Left lobe of liver (tissue), 2 donors: ENCODE measurements at regions not wholly inside any gene's neighbourhood (a gene's known extent, or its start where the extent isn't known, plus 50 kb on each side); places are given as distances from the start of the nearest gene placed in this dataset.
A peak's percentile ranks its signal among the peaks of the same experiment; 100 is the strongest.

ENCODE experiments used
- ATAC-seq: fragments of 200-7000 bp; cut with Tn5 transposase; one replicate; pipeline ENCODE4 v1.9.1; 2020; ENCODE audit warnings: mild to moderate bottlenecking, moderate library complexity
- DNase-seq: peaks from one replicate; pipeline ENCODE4 v3.0.0-alpha.2; 2020; ENCODE audit warnings: low spot score
- donor health status: DM: no; HTN: no; CAD: no; lungs with moderate emphysema.
- donor health status: DM: no; HTN: yes; CAD: no.

DNA sequence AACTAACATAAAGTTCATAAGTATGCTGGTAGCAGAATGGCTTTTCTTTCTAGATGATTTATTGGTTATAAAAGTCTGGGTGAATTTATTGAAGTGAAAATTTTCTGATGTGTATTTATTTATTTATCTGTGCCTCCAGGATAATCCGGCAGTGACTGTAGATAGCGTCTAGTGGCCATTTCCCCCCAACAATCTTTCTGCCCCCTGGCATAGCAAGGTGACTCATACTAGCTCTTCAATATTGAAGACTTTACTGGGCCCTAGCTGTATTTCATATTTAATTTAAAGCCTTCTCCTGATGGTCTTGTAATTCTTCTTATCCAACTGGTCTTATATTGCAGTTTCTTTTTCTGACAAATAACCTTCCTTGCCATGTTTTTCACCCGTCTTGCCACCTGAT is 154.1 kb upstream of the SGK1 start:
- DNase-seq, result no peak
- ATAC-seq, result no peak

DNA sequence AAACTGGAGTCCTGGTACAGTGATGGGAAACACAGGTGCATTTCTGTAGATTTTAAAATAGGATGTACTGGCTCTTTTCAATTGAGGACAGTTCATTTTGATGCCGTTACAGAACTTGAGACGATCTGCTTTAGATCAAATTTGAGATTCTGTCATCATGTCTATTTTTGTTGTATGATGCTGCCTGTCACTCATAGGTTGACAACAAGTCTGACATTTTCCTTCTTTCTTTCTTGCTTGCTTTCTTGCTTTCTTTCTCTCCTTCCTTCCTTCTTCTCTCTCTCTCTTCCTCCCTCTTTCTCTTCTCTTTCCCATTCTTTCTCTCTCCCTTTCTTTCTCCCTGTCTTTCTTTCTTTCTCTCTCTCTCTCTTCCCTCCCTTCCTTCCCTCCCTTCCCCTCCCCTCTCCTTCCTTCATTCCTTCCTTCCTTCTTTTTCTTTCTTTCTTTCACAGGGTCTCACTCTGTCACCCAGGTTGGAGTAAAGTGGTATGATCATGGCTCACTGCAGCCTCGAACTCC is 152.6 kb upstream of the SGK1 start:
- DNase-seq (no peak), ATAC-seq (no peak)

DNA sequence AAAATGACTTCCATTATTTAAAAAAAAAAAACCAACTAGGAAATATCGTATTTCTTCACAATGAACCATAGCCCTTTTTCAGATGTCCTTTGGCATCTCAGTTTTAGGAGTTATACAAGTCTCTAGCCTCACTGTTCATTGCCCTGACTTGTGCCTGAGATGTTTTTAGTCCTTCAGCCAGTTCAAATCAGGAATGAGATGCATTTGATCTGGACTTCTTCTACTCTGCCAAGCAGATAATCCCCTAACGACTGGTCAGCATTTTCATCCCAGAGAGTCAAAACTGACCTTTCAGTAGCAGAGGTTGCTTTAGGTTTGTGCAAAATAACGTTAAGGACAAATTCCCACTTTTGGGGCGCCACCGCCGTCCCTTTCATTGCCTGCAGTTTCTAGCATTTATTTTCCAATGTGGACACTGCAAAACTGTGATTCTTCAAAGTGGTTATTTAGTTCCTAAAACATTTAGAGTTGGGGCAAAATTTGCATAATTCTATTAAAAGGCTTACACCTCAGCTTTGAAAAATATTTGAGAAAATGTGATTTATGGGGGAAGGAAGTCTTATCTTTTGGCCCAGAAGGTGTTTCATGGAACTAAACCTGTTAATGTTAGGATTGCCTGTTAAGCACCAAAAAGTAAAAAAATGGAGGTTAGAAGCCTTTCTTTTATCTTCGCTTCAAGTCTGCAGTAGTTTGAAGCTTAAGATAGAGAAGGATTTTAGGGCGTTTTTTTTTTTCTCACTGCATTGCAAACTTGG is 152.0 kb upstream of the SGK1 start:
- ATAC-seq (no peak), DNase-seq (no peak)

DNA sequence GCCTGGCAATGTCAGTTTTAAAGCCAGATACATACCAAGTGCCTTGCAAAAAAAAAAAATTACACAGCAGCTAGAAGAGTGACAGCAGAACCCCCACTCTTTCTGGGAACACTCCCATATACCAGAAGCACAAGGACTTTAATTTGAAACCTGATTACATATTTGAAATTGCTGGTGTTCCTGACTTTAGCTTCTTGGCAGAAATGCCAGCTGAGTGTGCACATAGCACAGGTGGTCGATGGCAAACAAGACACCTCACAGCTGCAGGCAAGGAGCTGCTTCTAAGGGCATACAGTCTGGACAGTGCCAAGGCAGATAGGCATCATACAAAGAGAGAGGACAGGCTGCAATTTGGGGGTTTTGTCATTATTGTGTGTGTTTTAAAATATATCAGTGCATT is 150.7 kb upstream of the SGK1 start:
- ATAC-seq (no peak), DNase-seq (no peak)

GRCh38 chr6:134467620-134468019 is 149.7 kb upstream of the SGK1 start:
- DNase-seq (no peak), ATAC-seq (peak; percentile 45)

DNA sequence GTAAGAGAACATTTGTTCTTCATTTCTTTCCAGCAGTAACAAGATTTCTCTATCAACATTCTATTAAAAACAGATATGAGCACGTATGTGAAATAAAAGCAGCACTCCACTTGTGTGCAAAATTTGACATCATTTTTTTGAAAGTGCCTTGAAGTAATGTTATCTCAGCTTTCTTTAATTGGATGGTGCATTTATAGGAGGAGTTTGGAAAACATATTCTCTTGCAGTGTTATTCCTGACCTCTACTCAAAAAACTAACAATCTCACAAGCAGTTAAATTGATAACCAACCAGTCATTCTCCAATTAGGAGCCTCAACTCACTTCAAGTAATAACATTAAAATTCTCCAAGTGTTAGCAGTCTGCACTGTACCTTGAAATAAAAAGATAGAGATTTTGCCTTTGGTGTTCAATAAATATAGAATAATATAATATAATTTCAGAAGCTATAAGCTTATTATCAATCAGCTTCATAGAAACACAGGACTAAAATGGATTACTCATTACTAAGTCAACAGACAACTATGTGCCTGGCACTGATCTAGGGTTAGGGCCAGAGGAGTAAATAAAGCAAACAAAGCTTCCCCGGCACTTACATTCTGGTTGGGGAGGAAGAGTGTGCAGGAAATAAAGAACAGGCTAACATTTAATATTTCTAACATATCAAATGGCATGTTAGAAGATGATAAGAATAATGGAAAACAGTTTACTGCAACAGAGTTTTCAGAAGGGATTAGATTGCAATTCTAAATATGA is 149.0 kb upstream of the SGK1 start:
- DNase-seq (no peak), ATAC-seq (peak; percentile 91)

GRCh38 chr6:134464690-134465411 is 146.9 kb upstream of the SGK1 start:
- no peak for ATAC-seq
- no peak for DNase-seq

DNA sequence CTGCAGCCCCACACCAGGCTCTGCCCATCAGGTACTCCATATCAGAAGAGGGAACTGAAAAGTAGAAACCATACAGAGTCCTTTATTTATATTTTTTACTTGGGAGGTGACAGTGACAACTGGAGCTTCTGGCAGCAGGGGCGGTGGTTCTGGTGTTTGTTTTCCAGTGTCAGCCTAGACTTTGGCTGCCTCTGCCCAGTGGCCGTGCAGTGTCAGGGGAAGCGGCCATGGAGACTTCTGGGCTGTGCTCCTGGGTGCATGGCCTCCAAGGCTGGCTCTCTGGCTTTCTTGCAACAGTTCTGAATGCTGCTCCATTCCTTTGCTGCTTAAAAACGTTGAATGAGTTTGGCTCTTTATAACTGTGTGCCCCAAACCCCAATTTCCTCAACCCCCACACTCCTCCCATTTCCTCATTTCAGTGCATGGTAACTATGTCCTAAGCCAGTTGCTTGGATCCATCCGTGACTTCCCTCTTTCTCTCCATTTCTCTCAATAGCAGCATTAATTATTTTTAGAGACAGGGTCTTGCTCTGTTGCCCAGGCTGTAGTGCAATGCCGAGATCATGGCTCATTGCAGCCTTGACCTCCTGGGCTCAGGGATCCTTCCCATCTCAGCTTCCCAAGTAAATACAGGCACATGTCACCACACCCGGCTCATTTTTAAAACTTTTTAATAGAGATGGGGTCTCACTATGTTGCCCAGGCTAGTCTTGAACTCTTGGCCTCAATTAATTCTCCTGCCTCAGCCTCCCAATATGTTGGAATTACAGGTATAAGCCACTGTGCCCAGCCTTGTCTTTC is 141.1 kb upstream of the SGK1 start:
- DNase-seq, result no peak
- ATAC-seq, result peak; percentile 85

- ATAC-seq (no peak), DNase-seq (no peak)
These were observed 140.0 kb upstream of the SGK1 start for GRCh38 chr6:134457941-134458340.

GRCh38 chr6:134456226-134456625 is 138.3 kb upstream of the SGK1 start:
- DNase-seq, result no peak
- ATAC-seq, result no peak

GRCh38 chr6:134455319-134455718 is 137.4 kb upstream of the SGK1 start:
- no peak for DNase-seq

DNA sequence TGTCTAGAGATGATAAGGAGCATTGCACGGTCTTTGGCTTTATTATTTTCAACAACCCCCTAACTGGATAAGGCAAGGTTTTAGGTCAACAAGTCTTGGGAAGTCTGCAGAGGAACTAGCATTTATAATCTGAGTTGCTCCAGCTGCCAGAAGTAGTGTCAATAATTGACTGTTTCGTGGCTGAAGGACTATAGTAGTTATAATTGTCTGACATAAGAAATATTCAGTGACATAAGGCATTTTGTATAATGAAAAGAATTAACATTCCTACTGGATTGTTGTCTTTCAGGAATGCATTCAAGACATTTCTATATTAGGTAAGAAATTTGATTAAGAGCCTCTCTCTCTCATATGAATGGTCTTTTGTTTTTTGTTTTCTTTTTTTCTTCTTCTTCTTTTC is 136.9 kb upstream of the SGK1 start:
- ATAC-seq (no peak), DNase-seq (no peak)

More at GRCh38 chr6:134455319-134455718, 137.4 kb upstream of the SGK1 start:
- no peak for ATAC-seq

GRCh38 chr6:134453792-134454510 is 136.0 kb upstream of the SGK1 start:
- peak; percentile 78 for ATAC-seq
- DNase-seq, result no peak

DNA sequence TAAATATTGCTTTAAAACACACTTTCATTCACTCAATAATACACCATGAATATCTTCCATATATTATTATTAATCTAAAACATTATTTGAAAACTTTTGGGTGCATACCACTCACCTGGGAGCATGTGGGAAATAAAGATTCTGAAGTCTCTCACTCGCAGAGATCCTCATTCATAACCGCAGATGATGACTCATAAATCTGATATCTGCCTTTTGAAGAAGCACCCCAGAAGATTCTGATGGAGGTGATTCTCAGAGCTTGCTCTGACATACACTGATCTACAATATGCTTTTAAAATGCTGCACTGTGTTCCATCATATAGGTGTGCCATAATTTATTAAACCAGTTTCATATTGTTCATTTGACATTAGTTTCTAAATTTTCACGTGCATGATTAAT is 135.0 kb upstream of the SGK1 start:
- no peak for ATAC-seq

DNA sequence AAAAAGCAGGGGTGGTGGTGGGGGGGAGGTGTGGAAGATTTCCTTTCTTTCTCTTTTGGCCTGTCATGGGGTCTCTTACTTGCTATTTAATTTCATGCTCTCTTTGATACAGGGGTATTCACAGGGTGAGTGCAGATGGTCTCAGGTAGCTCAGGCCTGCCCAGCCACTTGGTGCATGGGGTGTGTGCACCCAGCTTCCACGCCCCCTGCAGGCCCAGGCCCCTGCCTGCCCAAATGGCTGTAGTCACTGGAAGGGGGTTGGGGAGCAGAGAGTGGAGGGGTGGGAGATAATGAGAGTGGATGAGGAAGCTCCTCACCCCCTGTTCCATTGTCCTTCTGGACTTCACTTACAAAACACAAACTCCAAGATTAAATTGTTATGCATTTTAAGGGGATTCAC is 133.6 kb upstream of the SGK1 start:
- ATAC-seq (no peak), DNase-seq (no peak)

More for the DNA sequence above, 135.0 kb upstream of the SGK1 start:
- no peak for DNase-seq

DNA sequence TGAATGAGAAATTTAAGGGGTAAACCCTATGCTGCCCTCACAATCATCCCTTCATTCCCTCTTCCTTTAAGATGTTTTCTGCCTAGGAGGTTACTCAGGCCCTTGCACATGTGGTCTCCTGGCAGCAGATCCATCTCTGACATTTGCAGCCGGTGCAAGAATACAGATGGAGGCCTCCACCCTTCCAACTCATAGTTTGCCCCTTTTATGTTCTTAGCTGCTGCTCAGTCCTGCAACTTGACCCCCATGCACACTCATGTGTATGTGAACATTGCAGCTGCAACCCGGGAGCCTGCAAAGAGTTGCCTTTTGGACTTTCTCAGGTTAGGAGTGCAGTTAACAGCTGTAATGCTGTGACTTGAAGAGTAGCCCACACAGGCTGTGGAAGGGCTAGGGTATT is 131.9 kb upstream of the SGK1 start:
- ATAC-seq, result no peak
- DNase-seq, result no peak

DNA sequence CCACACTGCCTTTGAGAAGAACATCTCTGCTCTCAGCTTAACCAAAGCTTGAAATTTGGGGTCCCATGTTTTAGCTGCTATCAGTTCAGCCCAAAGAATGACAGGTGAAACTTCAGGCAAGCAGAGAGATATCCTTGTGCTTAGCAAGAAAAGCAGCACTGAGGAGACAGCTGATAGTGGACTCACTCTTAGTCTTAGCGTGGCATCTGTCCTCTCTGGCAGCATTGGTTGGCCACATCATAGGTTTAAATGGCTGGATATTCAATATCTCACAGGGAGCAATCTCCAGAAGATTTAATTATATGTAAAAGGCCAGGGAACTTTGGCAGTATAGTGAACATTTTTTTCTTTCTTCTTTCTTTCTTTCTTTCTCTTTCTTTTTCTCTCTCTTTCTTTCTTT is 131.1 kb upstream of the SGK1 start:
- ATAC-seq (no peak), DNase-seq (no peak)

- ATAC-seq, result no peak
- DNase-seq, result no peak
These were observed 130.0 kb upstream of the SGK1 start for GRCh38 chr6:134447883-134448387.

DNA sequence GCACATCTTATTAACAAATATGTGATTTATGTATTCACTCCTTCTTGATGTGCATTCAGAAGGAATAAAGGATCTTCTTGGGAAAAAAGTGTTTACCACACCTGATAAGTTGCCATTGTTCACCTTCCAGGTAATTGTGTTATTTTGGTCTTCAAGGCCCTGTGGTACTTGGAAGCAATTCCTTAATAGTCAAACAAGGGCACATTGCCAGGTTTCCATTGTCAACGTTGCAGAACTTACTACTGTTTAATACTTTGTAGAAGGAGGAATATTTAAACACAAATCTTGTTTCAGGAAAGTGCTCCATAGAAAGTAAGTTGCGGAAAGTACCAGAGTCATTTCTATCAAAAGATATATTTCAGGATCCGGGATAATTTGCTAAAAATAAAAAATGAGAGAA is 129.5 kb upstream of the SGK1 start:
- DNase-seq, result no peak
- no peak for ATAC-seq

- no peak for ATAC-seq
- no peak for DNase-seq
These were observed 129.0 kb upstream of the SGK1 start for GRCh38 chr6:134446896-134447295.
